Fibroblast of villous mesenchyme (primary cell): ENCODE measurements at regions not wholly inside any gene's neighbourhood (a gene's known extent, or its start where the extent isn't known, plus 50 kb on each side); places are given as distances from the start of the nearest gene placed in this dataset.

ENCODE experiments used
- DNase-seq: peaks from one replicate; pipeline ENCODE4 v3.0.0-alpha.2; 2010; ENCODE audit warnings: low read depth
- H3K4me3 ChIP-seq: 2 replicates; pipeline ENCODE4 v1.5.1; 2011; ENCODE audit warnings: low read depth, mild to moderate bottlenecking, low read length
- TF ChIP-seq, protein P1 (sequence below): IDR thresholded peaks from 2 replicates; pipeline ENCODE4 v1.5.1; 2012; ENCODE audit warnings: low read depth, mild to moderate bottlenecking, low read length; ENCODE audit not compliant: insufficient read depth

DNA sequence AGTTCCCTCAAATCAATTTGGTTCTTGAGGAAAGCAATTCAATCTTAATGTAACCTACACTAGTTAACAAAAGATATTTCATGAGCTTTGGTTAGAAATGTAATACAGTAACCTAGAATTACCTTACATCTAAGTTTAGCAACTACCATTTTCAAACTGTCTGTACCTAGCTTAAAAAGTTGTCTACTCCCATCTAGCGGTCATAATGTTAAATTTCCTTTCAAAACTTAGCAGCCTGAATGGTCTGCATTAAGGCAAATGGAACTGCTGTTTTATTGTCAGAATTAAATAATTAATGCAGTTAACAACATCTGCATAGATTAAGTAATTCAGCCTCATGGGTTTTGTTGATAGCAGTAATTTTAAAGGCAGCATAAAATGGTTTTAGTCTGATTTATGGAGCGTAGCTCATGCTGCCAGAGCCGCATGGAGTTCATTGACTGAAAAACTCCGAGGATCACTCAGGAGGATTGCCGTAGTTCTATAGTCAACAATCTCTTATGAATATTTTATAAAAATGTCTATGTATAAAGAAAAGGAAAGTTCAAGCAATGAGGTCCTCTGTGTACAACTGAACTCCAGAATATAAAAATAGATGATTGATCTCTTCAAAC lies 485.4 kb upstream of the MANEA start:
- no peak overlapping the region for H3K4me3 ChIP-seq
- TF ChIP-seq, protein P1, sequence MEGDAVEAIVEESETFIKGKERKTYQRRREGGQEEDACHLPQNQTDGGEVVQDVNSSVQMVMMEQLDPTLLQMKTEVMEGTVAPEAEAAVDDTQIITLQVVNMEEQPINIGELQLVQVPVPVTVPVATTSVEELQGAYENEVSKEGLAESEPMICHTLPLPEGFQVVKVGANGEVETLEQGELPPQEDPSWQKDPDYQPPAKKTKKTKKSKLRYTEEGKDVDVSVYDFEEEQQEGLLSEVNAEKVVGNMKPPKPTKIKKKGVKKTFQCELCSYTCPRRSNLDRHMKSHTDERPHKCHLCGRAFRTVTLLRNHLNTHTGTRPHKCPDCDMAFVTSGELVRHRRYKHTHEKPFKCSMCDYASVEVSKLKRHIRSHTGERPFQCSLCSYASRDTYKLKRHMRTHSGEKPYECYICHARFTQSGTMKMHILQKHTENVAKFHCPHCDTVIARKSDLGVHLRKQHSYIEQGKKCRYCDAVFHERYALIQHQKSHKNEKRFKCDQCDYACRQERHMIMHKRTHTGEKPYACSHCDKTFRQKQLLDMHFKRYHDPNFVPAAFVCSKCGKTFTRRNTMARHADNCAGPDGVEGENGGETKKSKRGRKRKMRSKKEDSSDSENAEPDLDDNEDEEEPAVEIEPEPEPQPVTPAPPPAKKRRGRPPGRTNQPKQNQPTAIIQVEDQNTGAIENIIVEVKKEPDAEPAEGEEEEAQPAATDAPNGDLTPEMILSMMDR, result peak; percentile 48
- DNase-seq, result peak; percentile 50

DNA sequence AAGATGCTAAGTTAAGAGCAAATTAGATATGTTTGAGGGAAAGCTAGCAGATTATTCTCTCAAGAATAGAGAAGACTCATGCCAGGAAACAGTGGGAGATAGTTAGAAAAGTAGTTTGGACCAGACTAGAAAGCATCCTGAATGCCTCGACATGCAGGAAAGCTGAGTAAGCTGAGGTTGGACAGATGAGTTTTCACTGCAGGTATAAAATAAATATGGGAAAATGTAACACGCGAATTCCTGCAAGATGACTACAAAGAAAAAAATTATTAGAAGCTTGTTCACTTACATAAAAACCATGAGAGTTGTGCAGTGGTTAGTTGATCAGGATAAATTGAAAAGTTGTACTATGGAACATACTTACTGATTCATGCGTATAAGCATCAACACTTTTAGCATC lies 484.2 kb upstream of the MANEA start:
- TF ChIP-seq, protein P1, result no peak
- no peak overlapping the region for H3K4me3 ChIP-seq
- DNase-seq, result no peak

DNA sequence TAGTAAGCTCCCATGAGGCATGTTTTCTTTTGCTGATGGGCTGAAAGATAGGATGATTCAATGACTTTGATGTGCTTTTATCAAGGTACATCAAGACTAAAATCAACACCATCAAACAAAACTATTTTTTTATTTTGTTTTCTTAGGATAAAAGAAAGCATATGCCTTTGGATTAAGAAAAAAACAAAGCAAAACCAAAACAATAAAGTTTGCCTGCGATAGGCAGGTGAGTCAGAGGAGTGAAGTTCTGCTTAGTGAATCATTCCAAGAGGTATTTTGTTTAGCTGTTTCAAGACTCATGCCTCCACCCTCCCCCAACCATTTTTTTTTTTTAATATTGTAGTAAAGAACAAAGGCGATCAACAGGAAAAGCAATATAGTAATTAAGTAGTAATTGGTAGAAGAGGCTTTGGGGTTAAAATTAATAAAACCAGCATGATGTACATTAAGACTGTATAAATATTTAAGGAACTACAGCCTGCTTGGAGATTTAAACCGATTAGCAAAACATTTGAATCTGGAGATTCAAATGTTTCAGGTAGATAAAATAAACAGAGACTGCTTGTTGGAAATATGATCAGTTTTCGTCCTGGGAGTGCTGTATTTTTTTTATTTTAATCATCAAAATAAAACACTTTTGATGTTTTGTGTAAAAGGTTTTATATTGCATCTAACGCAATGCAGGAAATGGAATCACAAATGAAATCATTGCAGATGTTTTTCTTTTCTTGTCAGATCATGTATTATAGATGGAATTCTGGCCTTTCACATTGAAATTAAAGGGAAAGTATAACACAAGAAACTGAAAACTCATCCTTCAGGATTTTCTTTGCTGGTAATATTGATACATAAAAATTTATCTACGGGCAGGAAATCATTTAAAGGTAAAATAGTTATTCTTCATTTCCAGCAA lies 482.3 kb upstream of the MANEA start:
- peak; percentile 2 for DNase-seq
- TF ChIP-seq, protein P1, result no peak
- H3K4me3 ChIP-seq, result no peak overlapping the region

DNA sequence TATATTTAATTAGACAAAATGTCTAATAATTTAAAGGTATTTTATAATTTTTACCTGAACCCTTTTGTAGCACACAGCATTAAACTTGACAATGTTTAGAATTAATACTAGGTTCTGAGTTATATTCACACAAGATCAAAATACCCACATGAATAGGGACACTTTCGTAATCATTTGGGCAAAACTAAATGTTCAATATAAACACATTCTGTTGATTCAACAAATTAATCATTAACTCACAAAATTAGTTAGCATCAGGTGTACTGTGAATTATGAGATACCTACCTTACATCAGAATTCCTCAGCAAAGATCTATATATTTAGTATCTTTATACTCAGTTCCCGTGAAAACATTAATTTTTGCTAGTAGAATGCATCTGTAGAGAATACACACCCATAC lies 481.5 kb upstream of the MANEA start:
- H3K4me3 ChIP-seq, result no peak overlapping the region
- TF ChIP-seq, protein P1, result no peak
- DNase-seq, result no peak

DNA sequence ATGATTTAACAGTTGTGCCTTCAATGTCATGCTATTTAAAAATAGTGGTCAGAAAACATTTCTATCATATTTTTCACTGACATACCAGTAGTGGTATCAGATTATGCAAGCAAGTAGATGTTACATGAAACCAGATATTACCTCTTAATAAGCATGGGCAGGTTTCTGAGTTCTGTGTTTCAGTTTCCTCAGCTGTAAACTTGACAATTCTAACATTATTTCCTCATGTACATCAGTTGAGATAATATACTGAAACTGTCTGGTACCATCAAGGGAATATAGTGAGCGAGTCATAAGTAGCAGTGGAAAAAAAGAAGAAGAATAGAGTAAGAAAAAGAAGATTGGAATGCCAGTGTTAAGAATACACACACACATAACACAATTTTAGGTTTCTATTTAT lies 477.9 kb upstream of the MANEA start:
- TF ChIP-seq, protein P1, result no peak
- no peak overlapping the region for H3K4me3 ChIP-seq
- DNase-seq, result no peak

DNA sequence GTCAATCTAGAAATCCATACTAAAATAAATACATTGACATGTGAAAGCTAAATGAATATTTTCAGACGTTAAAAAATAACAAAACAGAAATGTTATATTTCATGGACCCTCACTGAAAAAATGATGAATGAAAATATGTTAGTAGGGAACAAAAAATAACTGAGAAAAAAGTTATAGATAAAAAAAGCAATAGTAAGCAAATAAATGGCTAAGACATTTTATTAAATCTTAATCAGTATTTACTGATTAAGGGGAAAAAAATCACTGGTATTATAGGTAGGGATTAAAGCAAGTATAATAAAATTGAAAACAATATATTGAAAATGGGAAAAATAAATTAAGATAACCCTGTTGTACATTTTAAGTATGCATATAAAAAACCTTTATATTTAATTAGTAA lies 468.1 kb upstream of the MANEA start:
- no peak overlapping the region for H3K4me3 ChIP-seq
- no peak for DNase-seq
- TF ChIP-seq, protein P1, result no peak

DNA sequence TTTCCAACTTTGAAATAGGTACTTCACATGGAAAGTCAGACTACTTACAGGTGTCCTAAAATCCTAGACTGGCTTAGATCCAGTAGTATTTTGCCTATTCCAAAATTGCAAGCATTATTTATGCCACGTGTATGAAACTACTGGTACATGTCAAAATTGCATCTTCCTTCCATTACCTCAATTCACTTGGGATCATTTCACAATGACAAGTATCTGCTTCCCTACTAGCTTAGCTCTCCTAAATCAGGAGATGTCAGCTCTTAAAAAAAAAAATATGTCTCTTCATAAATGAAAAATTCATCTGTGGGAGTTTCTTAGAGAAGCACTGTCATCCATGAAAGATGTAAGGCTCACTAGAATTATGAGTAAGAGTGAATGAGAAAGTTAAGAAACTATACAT lies 466.6 kb upstream of the MANEA start:
- TF ChIP-seq, protein P1, result no peak
- DNase-seq, result no peak
- no peak overlapping the region for H3K4me3 ChIP-seq
